T1000 (cell line): ENCODE measurements at regions not wholly inside any gene's neighbourhood (a gene's known extent, or its start where the extent isn't known, plus 50 kb on each side); places are given as distances from the start of the nearest gene placed in this dataset.
"Not testable (repeated sequence)": the region's sequence is repeated elsewhere in the genome, so short reads cannot be mapped to it uniquely, and the experiment has no call there.

ENCODE experiments used
- DNase-seq: peaks from one replicate; lab custom pipeline; 2025; ENCODE audit warnings: mixed read lengths; lab: John Stamatoyannopoulos, UW

DNA sequence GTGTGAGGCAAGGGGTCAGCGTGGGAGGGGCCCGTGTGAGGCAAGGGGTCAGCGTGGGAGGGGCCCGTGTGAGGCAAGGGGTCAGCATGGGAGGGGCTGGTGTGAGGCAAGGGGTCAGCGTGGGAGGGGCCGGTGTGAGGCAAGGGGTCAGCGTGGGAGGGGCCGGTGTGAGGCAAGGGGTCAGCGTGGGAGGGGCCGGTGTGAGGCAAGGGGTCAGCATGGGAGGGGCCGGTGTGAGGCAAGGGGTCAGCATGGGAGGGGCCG, 119.2 kb downstream of the SEPTIN14 start:
- not testable (repeated sequence) for DNase-seq

DNA sequence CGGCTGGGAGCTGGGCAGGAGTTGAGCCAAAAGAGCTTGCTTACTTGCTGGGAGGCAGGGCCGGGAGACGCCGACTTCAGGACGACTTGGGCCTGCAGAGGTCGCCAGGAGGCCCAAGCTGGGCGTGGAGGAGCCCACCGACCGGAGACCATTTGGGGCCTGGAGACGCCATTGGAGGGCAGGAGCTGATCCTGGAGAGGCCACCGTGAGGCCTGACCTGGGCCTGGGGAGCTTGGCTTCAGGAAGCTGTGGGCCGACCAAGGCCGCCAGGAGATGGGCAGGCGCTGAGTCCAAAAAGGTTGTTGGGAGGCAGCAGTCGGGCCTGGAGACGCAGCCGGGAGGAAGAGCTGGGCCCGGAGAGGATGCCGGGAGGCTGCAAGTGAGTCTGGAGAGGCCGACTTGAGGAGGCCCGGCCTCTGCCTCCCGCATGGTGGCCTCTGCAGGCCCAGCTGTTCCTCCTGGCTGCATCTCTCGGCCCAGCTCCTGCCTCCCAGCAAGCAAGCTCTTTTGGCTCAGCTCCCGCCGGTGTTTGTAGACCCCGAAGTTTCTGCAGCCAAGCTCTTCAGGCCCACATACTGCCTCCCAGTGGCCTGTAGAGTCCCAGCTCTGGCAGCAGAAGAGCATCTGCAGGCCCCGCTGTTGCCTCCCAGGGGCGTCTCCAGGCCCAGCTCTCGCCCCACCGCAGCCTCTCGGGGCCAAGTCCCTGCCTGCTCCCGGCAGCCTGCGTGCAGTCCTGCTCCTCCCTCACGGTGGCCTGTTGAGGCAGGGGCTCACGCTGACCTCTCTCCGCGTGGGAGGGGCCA, 119.7 kb downstream of the SEPTIN14 start:
- DNase-seq, result not testable (repeated sequence)

DNA sequence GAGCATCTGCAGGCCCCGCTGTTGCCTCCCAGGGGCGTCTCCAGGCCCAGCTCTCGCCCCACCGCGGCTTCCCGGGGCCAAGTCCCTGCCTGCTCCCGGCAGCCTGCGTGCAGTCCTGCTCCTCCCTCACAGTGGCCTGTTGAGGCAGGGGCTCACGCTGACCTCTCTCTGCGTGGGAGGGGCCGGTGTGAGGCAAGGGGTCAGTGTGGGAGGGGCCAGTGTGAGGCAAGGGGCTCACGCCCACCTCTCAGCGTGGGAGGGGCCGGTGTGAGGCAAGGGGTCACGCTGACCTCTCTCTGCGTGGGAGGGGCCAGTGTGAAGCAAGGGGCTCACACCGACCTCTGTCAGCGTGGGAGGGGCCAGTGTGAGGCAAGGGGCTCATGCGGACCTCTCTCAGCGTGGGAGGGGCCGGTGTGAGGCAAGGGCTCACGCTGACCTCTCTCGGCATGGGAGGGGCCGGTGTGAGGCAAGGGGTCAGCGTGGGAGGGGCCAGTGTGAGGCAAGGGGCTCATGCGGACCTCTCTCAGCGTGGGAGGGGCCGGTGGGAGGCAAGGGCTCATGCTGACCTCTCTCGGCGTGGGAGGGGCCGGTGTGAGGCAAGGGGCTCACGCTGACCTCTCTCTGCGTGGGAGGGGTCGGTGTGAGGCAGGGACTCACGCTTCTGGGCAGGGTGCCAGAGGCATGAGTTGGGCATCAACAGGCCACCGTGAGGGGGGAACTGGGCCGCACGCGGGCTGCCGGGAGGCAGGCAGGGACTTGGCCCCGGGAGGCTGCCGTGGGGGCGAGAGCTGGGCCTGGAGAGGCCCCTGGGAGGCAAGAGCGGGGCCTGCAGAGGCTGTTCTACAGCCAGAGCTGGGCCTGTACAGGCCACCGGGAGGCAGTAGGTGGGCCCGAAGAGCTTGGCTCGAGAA, 120.6 kb downstream of the SEPTIN14 start:
- DNase-seq, result not testable (repeated sequence)

DNA sequence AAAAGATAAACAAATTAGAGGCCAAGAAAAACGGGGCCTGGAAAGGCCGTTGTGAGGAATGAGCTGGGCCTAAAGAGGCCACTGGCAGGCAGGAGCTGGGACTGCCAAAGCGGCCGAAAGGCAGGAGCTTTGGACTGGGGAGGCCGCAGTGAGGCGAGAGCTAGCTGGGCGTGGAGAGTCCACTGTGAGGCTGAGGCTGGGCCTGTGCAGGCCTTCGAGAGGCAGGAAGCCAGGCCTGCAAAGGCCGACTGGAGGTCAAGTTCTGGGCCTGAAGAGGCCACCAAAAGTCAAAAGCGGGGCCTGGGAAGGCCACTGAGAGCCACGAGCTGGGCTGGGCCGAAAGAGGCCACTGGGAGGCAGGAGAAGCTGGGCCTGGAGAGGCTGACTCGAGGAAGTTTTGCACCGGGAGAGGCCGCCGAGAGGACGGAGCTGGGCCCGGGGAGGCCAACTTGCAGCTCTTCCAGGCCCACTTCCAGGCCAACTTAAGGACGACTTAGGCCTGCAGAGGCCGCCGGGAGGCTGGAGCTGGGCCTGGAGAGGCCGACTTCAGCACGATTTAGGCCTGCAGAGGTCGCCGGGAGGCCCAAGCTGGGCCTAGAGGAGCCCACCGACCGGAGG, 121.8 kb downstream of the SEPTIN14 start:
- DNase-seq, result not testable (repeated sequence)

DNA sequence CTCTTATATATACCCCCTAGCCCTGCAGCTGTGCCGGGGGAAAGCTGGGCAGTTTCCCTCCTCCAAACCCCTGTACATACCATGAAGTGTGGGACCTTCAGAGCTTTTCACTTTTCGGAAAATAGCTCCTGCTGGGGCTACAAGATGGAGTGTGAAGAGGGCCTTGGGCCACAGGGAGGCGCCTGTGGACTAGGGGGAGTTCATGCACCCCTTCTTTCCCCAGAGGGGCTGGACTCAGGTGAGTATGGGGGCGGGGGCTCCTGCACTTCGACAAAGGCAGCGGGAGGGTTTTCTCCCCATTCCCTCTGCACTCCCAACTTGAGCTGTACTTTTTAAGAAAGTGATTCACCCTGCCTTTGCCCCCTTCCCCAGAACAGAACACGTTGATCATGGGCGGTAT, 122.5 kb downstream of the SEPTIN14 start:
- DNase-seq, result not testable (repeated sequence)

DNA sequence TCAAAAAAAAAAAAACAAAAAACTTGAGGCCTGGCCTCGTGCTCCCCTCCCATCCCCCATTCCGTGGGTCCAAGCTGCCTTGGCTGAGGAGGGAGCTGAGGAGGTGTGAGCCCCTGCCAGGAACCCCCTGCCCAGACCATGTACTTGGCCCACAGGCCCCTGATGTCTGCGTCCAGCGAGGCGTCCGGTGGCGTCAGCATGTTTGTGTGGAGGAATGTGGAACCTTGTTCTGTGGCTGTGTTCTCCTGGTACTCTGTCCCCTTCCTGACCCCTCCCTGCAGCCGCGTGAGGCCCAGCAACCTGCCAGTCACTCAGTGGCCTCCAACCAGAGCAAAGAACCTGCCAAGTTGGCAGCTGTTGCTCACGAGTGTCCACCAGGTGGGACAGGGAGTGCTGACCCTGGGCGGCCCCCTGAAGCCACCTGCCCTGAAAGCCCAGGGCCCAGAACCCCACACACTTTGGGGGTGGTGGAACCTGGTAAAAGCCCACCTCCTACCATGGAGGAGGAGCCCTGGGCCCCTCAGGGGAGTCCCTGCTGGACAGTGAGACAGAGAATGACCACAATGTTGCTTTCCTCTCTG, 125.8 kb downstream of the SEPTIN14 start:
- DNase-seq, result not testable (repeated sequence)

DNA sequence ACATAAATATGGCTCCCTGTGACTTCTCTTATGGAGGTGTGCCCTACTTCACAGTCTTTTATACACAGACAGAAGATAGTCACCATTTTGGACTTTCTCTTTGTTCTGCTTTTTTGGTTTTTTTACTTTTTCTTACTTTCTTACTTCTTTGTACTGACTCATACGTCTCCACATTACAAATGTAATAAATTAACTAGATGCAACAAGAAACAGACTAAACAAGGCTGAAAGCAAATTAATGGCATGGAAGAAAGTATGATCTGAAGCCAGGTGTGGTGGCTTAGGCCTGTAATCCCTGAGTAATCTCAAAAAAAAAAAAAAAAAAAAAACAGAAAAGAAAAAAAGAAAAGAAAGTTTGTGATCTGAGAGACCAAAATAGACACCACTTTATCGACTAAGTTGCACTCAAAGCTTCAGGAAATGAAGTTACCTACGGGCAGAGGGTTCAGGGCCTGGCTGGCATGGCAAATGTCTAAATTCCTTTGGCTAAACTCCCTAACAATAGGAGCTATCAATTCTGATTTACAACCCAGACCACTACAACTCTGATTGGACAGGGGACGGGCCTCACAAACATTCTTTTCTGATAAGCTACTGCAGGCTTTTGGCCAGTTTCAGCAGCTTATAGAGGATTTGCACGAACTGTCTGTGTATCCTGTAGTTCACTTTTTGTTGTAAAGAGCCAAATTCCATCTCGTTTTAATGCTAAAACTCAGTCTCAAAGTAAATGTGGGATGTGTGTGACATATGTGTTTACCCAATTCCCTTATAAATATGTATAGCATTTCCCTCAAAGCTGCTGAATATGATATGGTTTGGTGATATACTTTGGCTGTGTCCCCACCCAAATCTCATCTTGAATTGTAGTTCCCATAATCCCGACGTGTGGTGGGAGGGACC, 129.1 kb downstream of the SEPTIN14 start:
- no peak for DNase-seq

DNA sequence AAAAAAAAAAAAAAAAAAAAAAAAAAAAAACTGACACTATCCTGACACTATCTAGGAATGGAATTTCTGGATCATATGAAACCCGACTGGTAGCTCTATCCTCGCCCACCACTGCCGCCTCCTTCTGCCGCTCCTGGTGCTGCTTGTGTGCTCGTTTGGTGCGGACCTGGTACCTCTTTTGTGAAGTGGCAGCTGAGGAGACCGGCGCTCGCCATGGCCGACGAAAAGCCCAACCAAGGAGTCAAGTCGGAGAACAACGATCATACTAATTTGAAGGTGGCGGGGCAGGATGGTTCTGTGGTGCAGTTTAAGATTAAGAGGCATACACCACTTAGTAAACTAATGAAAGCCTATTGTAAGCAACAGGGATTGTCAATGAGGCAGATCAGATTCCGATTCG, 130.6 kb downstream of the SEPTIN14 start:
- DNase-seq, result no peak

DNA sequence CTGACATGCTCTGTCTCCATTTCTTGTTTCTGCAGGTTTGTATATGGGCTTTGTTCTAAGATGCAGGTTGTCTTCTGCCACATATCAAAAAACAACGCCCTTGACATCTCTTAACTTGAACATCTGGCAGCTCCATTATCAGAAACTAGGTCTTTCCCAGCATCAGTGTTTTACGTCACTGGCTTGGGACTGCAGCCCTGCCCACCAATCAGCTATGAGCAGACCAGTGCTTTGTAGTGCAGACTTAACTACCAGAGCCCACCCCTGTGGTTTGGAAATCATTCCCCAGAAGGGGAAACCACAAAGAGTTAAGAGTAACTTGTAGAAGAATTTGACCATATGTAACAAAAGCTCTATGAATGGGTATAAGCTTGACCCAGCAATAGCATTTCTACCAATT, 132.4 kb downstream of the SEPTIN14 start:
- DNase-seq, result no peak

DNA sequence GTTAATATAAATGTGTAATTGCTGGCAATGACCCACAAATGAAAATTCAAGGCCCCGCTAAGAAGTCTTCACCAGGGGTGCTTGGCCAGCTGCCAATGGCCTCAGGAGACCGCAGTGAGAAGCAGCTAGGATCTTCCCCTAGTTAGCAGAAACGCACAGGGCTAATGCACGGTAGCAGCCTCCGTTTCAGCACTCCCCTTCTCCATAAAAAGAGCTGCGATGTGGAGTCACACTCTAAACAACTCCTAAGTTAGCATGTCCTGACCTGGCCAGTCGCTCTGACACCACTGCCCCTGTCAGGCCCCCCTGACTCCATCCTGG, 139.0 kb downstream of the SEPTIN14 start:
- DNase-seq, result no peak

DNA sequence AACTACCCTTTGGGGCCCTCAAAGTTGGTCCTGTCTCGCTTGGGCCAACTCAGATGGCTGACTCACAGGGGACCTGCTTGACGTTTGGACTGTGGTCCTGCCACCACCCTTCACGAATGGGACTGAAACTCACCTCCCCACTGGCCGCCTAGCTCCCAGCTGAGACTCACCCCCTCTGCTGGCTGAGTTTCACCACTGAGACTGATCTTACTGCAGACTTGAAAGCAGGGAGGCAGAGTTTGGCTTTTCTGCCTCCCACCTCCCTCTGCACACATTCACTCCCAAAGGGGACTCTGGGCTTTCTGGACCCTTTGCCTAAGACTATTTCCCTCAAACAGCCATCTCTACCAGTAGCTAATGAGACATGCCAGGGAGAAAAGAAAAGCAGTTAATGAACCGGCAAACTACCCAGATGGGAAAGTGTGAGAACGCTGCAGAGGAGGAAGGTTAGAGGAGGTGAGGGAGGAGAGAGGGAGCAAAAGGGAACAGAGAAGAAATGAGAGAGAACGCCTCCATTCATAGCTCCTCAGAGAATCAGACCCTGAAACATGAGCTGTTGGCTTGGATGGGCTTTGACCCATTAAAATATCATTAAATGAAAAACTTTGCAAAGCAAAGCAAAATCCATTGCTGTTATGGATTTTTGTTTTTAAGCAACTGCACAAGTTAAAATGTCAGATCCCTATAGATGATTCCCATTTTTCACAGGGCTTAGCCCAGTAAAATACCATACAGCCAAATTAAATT, 139.5 kb downstream of the SEPTIN14 start:
- DNase-seq, result not testable (repeated sequence)

DNA sequence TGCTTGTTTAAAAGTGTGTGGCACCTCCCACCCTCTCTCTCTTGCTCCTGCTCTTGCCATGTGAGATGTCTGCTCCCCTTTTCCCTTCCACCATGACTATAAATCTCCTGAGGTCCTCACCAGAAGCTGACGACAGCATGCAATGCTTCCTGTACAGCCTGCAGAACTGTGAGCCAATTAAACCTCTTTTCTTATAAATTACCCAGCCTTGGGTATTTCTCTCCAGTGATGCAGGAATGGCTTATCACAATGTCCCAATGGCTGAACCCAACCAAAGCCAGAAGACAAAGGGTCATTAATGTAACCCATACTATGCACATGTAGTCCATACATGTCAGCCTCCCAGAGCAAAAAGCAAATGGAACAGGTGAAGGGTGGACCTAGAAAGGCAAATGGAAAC, 141.5 kb downstream of the SEPTIN14 start:
- not testable (repeated sequence) for DNase-seq

DNA sequence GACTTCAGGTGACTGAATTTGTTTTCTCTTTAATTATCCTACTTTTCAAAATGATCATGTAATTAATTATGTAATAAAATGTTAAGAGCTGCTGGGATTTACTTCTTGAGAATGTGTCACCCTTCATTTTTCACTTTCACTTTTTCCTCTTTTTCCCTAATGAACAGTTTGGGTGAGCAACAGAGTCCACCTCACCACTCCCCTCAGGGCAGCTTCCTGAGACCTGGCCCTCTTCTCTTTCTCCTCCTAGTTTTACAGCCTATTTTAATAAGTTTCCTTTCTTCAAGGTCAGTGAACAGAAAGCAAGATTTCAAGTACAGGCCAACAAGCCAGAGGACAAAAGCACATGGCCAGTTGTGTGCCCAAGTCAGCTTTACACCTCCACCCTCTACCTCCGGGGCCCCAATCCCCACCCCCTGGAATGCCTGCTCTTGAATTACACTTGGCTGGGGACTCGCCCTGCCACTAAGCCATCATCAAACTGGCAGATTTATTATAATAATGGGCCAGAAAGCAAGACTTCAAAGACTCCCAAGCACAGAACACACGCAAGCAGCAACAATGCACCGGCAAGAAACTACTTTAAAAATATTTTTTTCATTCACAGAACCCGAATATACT, 143.1 kb upstream of the VOPP1 start:
- DNase-seq, result not testable (repeated sequence)

DNA sequence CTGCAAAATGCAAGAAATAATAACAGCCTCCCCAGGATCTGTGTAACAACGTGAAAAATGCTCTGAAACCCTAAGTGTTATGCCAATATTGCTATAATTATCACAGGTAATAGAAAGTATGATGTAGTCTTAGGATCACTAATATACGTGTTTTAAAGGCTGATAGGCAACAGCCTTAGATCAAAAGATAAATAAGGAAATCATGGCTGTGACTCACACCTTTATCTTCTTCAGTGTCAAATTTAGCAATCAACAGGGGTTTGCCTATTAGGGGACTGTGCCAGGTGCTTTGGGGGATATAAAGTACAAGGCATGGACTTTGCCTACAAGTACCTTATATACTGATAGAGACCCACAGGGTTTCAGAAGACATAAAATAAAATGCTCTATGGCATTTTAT, 142.1 kb upstream of the VOPP1 start:
- DNase-seq, result not testable (repeated sequence)

DNA sequence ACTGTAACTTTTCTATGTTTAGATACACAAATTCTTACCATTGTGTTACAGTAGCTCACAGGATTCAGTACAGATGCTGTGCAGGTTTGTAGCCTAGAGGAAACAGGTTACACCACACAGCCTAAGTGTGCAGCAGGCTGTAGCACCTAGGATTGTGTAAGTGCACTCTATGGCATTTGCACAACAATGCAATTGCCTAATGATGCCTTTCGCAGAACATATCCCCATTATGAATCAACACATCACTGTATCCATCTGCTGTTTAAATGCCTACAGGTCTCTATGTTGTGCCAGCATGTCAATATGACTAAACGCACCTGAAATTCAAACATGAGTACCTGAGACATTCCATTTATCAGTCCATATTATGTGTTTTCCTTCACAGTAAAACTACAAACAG, 138.0 kb upstream of the VOPP1 start:
- not testable (repeated sequence) for DNase-seq

DNA sequence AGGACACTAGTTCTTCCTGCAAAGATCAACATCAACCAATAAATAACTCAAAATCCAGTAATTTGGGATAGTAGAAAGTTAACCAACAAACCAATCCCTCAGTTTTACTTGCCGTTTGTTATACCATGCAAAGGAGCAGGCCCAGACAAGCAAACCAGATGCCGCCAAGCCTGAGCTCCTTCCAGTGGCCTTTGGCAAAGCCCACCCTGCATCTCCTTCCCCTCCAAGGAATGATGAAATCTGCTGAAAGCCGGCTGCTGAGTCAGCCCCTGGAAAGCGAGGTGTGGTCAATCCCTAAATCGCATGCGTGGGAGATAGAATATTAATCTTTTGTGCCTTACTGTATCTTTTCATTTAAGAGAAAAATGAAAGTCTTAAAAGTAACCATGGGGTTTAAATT, 135.7 kb upstream of the VOPP1 start:
- not testable (repeated sequence) for DNase-seq

DNA sequence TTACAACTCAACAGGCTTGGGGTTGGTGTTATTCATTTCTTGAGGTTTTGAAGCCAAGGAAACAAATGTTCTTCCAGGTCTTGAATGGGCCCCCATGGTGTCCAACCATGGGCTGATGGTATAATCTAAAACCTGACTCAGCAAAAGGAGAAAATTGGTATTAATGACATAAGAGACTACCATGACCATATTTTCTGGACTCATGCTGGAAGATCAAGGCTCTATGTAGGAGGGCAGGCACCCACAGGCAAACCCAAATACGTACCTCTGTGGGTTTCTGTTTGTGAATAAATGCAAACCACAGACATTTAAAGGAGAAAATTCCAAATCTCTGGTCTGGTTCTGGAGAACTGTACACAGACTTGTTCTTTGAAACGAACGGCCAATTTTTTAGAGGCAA, 135.1 kb upstream of the VOPP1 start:
- DNase-seq, result not testable (repeated sequence)

DNA sequence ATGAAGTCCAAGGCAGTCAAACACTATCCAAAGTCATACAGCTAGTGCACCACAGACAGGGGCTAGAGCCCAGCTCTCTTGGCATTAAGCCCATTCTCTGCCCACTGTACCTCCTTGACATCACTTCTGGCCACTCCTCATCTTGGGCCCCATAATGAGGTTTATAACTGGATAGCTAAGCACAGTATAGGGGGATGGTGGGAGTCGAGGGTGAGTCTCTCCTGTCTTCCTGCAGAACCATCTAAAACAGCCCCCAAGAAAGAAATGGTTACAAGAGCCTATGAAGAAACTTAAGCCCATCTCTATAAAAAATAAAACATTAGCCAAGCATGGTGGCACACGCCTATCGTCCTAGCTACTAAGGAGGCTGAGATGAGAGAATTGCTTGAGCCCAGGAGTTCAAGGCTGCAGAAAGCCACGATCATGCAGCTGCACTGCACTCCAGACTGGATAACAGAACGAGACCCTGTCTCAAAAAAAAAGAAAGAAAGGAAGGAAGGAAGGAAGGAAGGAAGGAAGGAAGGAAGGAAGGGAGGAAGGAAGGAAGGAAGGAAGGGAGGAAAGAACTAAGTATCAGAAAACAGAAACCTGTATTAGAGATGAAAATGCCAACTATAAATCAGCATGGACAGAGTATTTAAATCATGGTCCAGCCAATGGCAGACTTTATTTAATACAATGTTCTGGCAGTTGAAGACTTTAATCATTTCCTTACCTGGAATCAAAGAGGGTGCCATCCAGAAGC, 134.3 kb upstream of the VOPP1 start:
- DNase-seq, result not testable (repeated sequence)

DNA sequence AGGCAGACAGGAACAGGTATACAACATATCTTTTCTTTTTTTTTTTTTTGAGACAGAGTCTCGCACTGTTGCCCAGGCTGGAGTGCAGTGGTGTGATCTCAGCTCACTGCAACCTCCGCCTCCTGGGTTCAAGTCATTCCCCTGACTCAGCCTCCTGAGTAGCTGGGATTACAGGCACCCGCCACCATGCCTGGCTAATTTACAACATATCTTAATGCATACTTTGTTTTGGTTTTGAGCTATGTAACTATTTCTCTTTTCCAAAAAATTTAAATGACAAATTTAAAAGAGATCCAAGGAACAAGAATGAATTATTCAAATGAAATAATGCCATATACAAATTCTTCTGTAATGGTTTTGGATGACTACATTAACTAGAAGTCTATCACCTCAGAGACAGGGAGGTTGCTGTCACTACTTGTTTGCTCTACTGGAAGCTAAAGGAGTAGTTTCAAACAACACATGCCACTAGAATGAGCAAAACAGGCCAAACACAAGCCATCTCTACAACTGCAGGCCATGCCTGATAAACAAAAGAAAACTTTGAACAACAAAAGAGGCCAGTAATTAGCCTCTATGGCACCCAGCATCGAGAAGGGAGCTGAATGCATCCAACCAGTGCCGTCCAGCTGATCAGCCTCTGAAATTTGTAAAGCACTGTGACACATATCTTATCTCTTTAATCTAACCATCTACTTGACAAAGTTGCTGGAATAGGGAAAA, 133.6 kb upstream of the VOPP1 start:
- DNase-seq, result not testable (repeated sequence)
